ENCODE measurements at regions not wholly inside any gene's neighbourhood (a gene's known extent, or its start where the extent isn't known, plus 50 kb on each side); places are given as distances from the start of the nearest gene placed in this dataset.

GRCh38 chr1:98478121-98478520, 183.4 kb upstream of the SNX7 start:
- H3F3A ChIP-seq (ENCODE audit: insufficient read depth, low read length, poor library complexity, severe bottlenecking): no peaks in the 10 kb centered on the region
- no peak overlapping the region for H3K27ac ChIP-seq (ENCODE audit: low read length)
- H3K36me3 ChIP-seq (ENCODE audit: insufficient read depth, low read length): no peaks in the 10 kb centered on the region
- H2AFZ ChIP-seq (ENCODE audit: low read depth, low read length): no peak overlapping the region
- no peak overlapping the region for H3K9ac ChIP-seq (ENCODE audit: low read length)
- no peaks in the 10 kb centered on the region for H3K27me3 ChIP-seq (ENCODE audit: insufficient read depth, low read depth, low read length)
- no peaks in the 10 kb centered on the region for H4K20me1 ChIP-seq (ENCODE audit: insufficient read depth)
- no peaks in the 10 kb centered on the region for H3K9me2 ChIP-seq (ENCODE audit: insufficient read depth, low read length)
- no peak for TF ChIP-seq TAF1 (IDR thresholded peaks at IDR 0.05; ENCODE audit: low read depth)
- no peak for TF ChIP-seq REST (IDR thresholded peaks at IDR 0.05; ENCODE audit: borderline replicate concordance)
- TF ChIP-seq RAD21 (conservative IDR thresholded peaks at IDR 0.05): no peak
- no peak for TF ChIP-seq EP300 (conservative IDR thresholded peaks at IDR 0.05; ENCODE audit: poor library complexity, severe bottlenecking)
- no peak for TF ChIP-seq POLR2AphosphoS5 (IDR thresholded peaks at IDR 0.05)
- TF ChIP-seq CTCF (IDR thresholded peaks at IDR 0.05; ENCODE audit: poor library complexity, severe bottlenecking): no peak
- TF ChIP-seq EZH2 (IDR thresholded peaks at IDR 0.05; ENCODE audit: borderline replicate concordance, insufficient read depth, low read length, poor library complexity, severe bottlenecking): no peak
- no peak for TF ChIP-seq SMC3 (conservative IDR thresholded peaks at IDR 0.05; ENCODE audit: poor library complexity)
- TF ChIP-seq MXI1 (conservative IDR thresholded peaks at IDR 0.05; ENCODE audit: poor library complexity, severe bottlenecking): no peak
- H3K4me2 ChIP-seq (ENCODE audit: low read length): no peak overlapping the region
- H3K79me2 ChIP-seq (replicated peaks; ENCODE audit: insufficient read depth, low read length): no peaks in the 10 kb centered on the region
- H3K4me3 ChIP-seq (ENCODE audit: low read length): no peak overlapping the region
- H3K9me3 ChIP-seq (ENCODE audit: low read length): no peaks in the 10 kb centered on the region

- H3F3A ChIP-seq (ENCODE audit: insufficient read depth, low read length, poor library complexity, severe bottlenecking): no peaks in the 10 kb centered on the region
- H3K36me3 ChIP-seq (ENCODE audit: insufficient read depth, low read length): no peaks in the 10 kb centered on the region
- no peak overlapping the region for H3K27ac ChIP-seq (ENCODE audit: low read length)
- H2AFZ ChIP-seq (ENCODE audit: low read depth, low read length): no peak overlapping the region
- TF ChIP-seq REST (IDR thresholded peaks at IDR 0.05; ENCODE audit: borderline replicate concordance): no peak
- TF ChIP-seq EP300 (conservative IDR thresholded peaks at IDR 0.05; ENCODE audit: poor library complexity, severe bottlenecking): no peak
- TF ChIP-seq CTCF (IDR thresholded peaks at IDR 0.05; ENCODE audit: poor library complexity, severe bottlenecking): no peak
- TF ChIP-seq TAF1 (IDR thresholded peaks at IDR 0.05; ENCODE audit: low read depth): no peak
- TF ChIP-seq POLR2AphosphoS5 (IDR thresholded peaks at IDR 0.05): no peak
- TF ChIP-seq EZH2 (IDR thresholded peaks at IDR 0.05; ENCODE audit: borderline replicate concordance, insufficient read depth, low read length, poor library complexity, severe bottlenecking): no peak
- TF ChIP-seq RAD21 (conservative IDR thresholded peaks at IDR 0.05): no peak
- TF ChIP-seq MXI1 (conservative IDR thresholded peaks at IDR 0.05; ENCODE audit: poor library complexity, severe bottlenecking): no peak
- TF ChIP-seq SMC3 (conservative IDR thresholded peaks at IDR 0.05; ENCODE audit: poor library complexity): no peak
- no peaks in the 10 kb centered on the region for H3K9me2 ChIP-seq (ENCODE audit: insufficient read depth, low read length)
- no peaks in the 10 kb centered on the region for H3K27me3 ChIP-seq (ENCODE audit: insufficient read depth, low read depth, low read length)
- H3K4me3 ChIP-seq (ENCODE audit: low read length): no peak overlapping the region
- no peak overlapping the region for H3K4me2 ChIP-seq (ENCODE audit: low read length)
- no peaks in the 10 kb centered on the region for H4K20me1 ChIP-seq (ENCODE audit: insufficient read depth)
- H3K79me2 ChIP-seq (replicated peaks; ENCODE audit: insufficient read depth, low read length): no peaks in the 10 kb centered on the region
- no peaks in the 10 kb centered on the region for H3K9me3 ChIP-seq (ENCODE audit: low read length)
- H3K9ac ChIP-seq (ENCODE audit: low read length): no peak overlapping the region
These were observed 188.6 kb upstream of the SNX7 start for GRCh38 chr1:98472878-98473277.
